Smooth muscle cell (in vitro differentiated cells): ENCODE measurements at regions not wholly inside any gene's neighbourhood (a gene's known extent, or its start where the extent isn't known, plus 50 kb on each side); places are given as distances from the start of the nearest gene placed in this dataset.
"Not testable (repeated sequence)": the region's sequence is repeated elsewhere in the genome, so short reads cannot be mapped to it uniquely, and the experiment has no call there.

ENCODE experiments used
- DNase-seq: peaks from one replicate; lab custom pipeline; 2025; ENCODE audit not compliant: unreplicated experiment; lab: John Stamatoyannopoulos, UW
- H2AFZ ChIP-seq: fragments of 200-600 bp; sonication (generic); 2 replicates; pipeline ENCODE4 v1.6.0; 2016; ENCODE audit warnings: antibody characterized with exemption, low read depth, mild to moderate bottlenecking
- H3F3A ChIP-seq: fragments of 200-600 bp; sonication (generic); 2 replicates; pipeline ENCODE4 v1.6.0; 2017; ENCODE audit warnings: antibody characterized with exemption, low read depth
- H3K27ac ChIP-seq: fragments of 200-600 bp; sonication (generic); 2 replicates; pipeline ENCODE4 v1.5.1; 2016; ENCODE audit warnings: low read depth, mild to moderate bottlenecking
- H3K27me3 ChIP-seq: fragments of 200-600 bp; sonication (generic); 2 replicates; pipeline ENCODE4 v1.6.1; 2016; ENCODE audit warnings: low read depth, mild to moderate bottlenecking
- H3K36me3 ChIP-seq: fragments of 200-600 bp; sonication (generic); 2 replicates; pipeline ENCODE4 v1.5.1; 2016; ENCODE audit warnings: low read depth
- H3K4me1 ChIP-seq: fragments of 200-600 bp; sonication (generic); 2 replicates; pipeline ENCODE4 v1.5.1; 2016; ENCODE audit warnings: low read depth
- H3K4me2 ChIP-seq: fragments of 200-600 bp; sonication (generic); 2 replicates; pipeline ENCODE4 v1.6.0; 2016; ENCODE audit warnings: mild to moderate bottlenecking
- H3K4me3 ChIP-seq: fragments of 200-600 bp; sonication (generic); 2 replicates; pipeline ENCODE4 v1.5.1; 2016; ENCODE audit warnings: mild to moderate bottlenecking
- H3K79me2 ChIP-seq: fragments of 200-600 bp; sonication (generic); 2 replicates; pipeline ENCODE4 v1.6.0; 2016; ENCODE audit warnings: low read depth, mild to moderate bottlenecking
- H3K9ac ChIP-seq: fragments of 200-600 bp; sonication (generic); 2 replicates; pipeline ENCODE4 v1.6.0; 2016; ENCODE audit warnings: low read depth
- H3K9me3 ChIP-seq: fragments of 200-600 bp; sonication (generic); replicated peaks from 2 replicates; pipeline ENCODE4 v1.5.1; 2016; ENCODE audit warnings: low read depth
- H4K20me1 ChIP-seq: fragments of 200-600 bp; sonication (generic); 2 replicates; pipeline ENCODE4 v1.6.0; 2016; ENCODE audit warnings: low read depth
- CTCF ChIP-seq: fragments of 200-600 bp; sonication (generic); IDR thresholded peaks from 2 replicates; pipeline ENCODE4 v1.5.1; 2017; ENCODE audit warnings: borderline replicate concordance, mild to moderate bottlenecking, antibody characterized with exemption; ENCODE audit not compliant: insufficient read depth, poor library complexity, severe bottlenecking
- WGBS: methylation state at CpG from one replicate; pipeline ENCODE4 v1.1.7; 2016; ENCODE audit warnings: low lambda C conversion rate; 5-methylcytosine and 5-hydroxymethylcytosine counted together

- Histone ChIP-seq H3K4me2 (peak overlapping the region; percentile 68), H2AFZ (peak overlapping the region; percentile 17), H3K9me3 (no peaks in the 10 kb centered on the region), H3K9ac (peak overlapping the region; percentile 30), H3K4me1 (peaks cover 10% of the 10 kb centered on the region), H3K79me2 (no peaks in the 10 kb centered on the region), H3K36me3 (no peaks in the 10 kb centered on the region), H3F3A (no peaks in the 10 kb centered on the region), H3K27me3 (no peaks in the 10 kb centered on the region), H4K20me1 (no peaks in the 10 kb centered on the region), H3K4me3 (no peak overlapping the region), H3K27ac (peak overlapping the region; percentile 76)
- 65% methylated on average over 7 of the region's 7 CpGs for WGBS
- no peak for DNase-seq
- TF ChIP-seq CTCF = no peak
Measured at GRCh38 chr1:187842406-187843165, 1013.8 kb downstream of the PLA2G4A start.

GRCh38 chr1:187844313-187844712 lies 1015.6 kb downstream of the PLA2G4A start:
- no peak for TF ChIP-seq CTCF
- H3K9me3 ChIP-seq = no peaks in the 10 kb centered on the region
- peaks cover 7% of the 10 kb centered on the region for H3K4me1 ChIP-seq
- no peaks in the 10 kb centered on the region for H3K27me3 ChIP-seq
- peak overlapping the region; percentile 68 for H2AFZ ChIP-seq
- 11% methylated on average over 3 of the region's 3 CpGs for WGBS
- H3K9ac ChIP-seq = peak overlapping the region; percentile 13
- H3K79me2 ChIP-seq = no peaks in the 10 kb centered on the region
- no peak overlapping the region for H3K4me3 ChIP-seq
- H3K36me3 ChIP-seq = no peaks in the 10 kb centered on the region
- DNase-seq = no peak
- peak overlapping the region; percentile 76 for H3K27ac ChIP-seq
- peak overlapping the region; percentile 68 for H3K4me2 ChIP-seq
- H3F3A ChIP-seq = no peaks in the 10 kb centered on the region
- H4K20me1 ChIP-seq = no peaks in the 10 kb centered on the region

GRCh38 chr1:187847531-187847930 lies 1018.8 kb downstream of the PLA2G4A start:
- no peaks in the 10 kb centered on the region for H4K20me1 ChIP-seq
- H3K9me3 ChIP-seq = no peaks in the 10 kb centered on the region
- no peaks in the 10 kb centered on the region for H3K79me2 ChIP-seq
- no peak overlapping the region for H3K4me2 ChIP-seq
- H2AFZ ChIP-seq = peak overlapping the region; percentile 13
- H3K9ac ChIP-seq = no peak overlapping the region
- no peaks in the 10 kb centered on the region for H3K36me3 ChIP-seq
- DNase-seq = no peak
- H3K27me3 ChIP-seq = no peaks in the 10 kb centered on the region
- no peaks in the 10 kb centered on the region for H3F3A ChIP-seq
- TF ChIP-seq CTCF = no peak
- no peak overlapping the region for H3K4me3 ChIP-seq
- H3K4me1 ChIP-seq = peaks cover 7% of the 10 kb centered on the region
- H3K27ac ChIP-seq = no peak overlapping the region

- no peaks in the 10 kb centered on the region for H3K27me3 ChIP-seq
- H3F3A ChIP-seq = no peaks in the 10 kb centered on the region
- no peaks in the 10 kb centered on the region for H3K79me2 ChIP-seq
- 26% methylated on average over 3 of the region's 3 CpGs for WGBS
- peak overlapping the region; percentile 59 for H3K4me2 ChIP-seq
- H3K9me3 ChIP-seq = no peaks in the 10 kb centered on the region
- DNase-seq = no peak
- no peak for TF ChIP-seq CTCF
- no peaks in the 10 kb centered on the region for H4K20me1 ChIP-seq
- no peak overlapping the region for H3K4me3 ChIP-seq
- H2AFZ ChIP-seq = no peak overlapping the region
- no peak overlapping the region for H3K9ac ChIP-seq
- no peak overlapping the region for H3K27ac ChIP-seq
- H3K4me1 ChIP-seq = peaks cover 2% of the 10 kb centered on the region
- H3K36me3 ChIP-seq = no peaks in the 10 kb centered on the region
Measured at GRCh38 chr1:187848321-187848720, 1019.6 kb downstream of the PLA2G4A start.

- H3K79me2 ChIP-seq, H3K27me3 ChIP-seq, H4K20me1 ChIP-seq, H2AFZ ChIP-seq, DNase-seq, H3F3A ChIP-seq, H3K9ac ChIP-seq, H3K9me3 ChIP-seq, H3K4me1 ChIP-seq, H3K27ac ChIP-seq, H3K36me3 ChIP-seq, H3K4me3 ChIP-seq, H3K4me2 ChIP-seq: not testable (repeated sequence)
- WGBS = 98% methylated on average over 26 of the region's 26 CpGs
Measured at GRCh38 chr1:187850146-187850545, 1021.4 kb downstream of the PLA2G4A start.
